IMR-90 (cell line): ENCODE measurements at regions not wholly inside any gene's neighbourhood (a gene's known extent, or its start where the extent isn't known, plus 50 kb on each side); places are given as distances from the start of the nearest gene placed in this dataset.

ENCODE experiments used
- ATAC-seq: fragments of 200-7000 bp; cut with Tn5 transposase; 2 replicates; pipeline ENCODE4 v1.9.1; 2020; ENCODE audit warnings: low read depth, mild to moderate bottlenecking, moderate library complexity
- BruUV-seq: library from RNA; stranded (reverse); fragments of 400-500 nt; replicated peaks from 2 replicates; lab custom pipeline; 2021; lab: Mats Ljungman, UMichigan
- CTCF ChIA-PET: fragments of 300-600 bp; formaldehyde crosslinking; extraction: SDS; loops from one replicate; lab custom pipeline; 2021; ENCODE audit warnings: antibody characterized with exemption; lab: Yijun Ruan, JAX
- POLR2A ChIA-PET: fragments of 300-600 bp; sonication (Branson Sonifier 250); formaldehyde crosslinking; loops from one replicate; lab custom pipeline; 2022; ENCODE audit warnings: antibody characterized with exemption; ENCODE audit not compliant: unreplicated experiment; lab: Charles Lee
- DNase-seq: peaks from one replicate; pipeline ENCODE4 v3.0.0; 2013
- H2AFZ ChIP-seq: replicated peaks from 2 replicates; pipeline ENCODE3; 2013; ENCODE audit warnings: low read length, mild to moderate bottlenecking; ENCODE audit not compliant: poor library complexity
- H2AK5ac ChIP-seq: 2 replicates; pipeline ENCODE4 v1.6.1; 2013; ENCODE audit warnings: low read depth, low read length, inconsistent platforms
- H2AK9ac ChIP-seq: replicated peaks from 2 replicates; pipeline ENCODE3; 2013; ENCODE audit warnings: mild to moderate bottlenecking, low read depth, low read length, moderate library complexity; ENCODE audit not compliant: poor library complexity
- H2BK120ac ChIP-seq: 2 replicates; pipeline ENCODE4 v1.6.1; 2013; ENCODE audit warnings: low read depth, low read length, inconsistent platforms
- H2BK15ac ChIP-seq: 3 replicates; pipeline ENCODE4 v1.6.1; 2013; ENCODE audit warnings: low read depth, low read length, inconsistent platforms
- H2BK20ac ChIP-seq: 2 replicates; pipeline ENCODE4 v1.6.1; 2013; ENCODE audit warnings: low read depth, mild to moderate bottlenecking, inconsistent platforms, low read length, moderate library complexity
- H2BK5ac ChIP-seq: 2 replicates; pipeline ENCODE4 v1.6.1; 2013; ENCODE audit warnings: mild to moderate bottlenecking, low read depth, low read length, inconsistent platforms; ENCODE audit not compliant: poor library complexity, severe bottlenecking
- H3K14ac ChIP-seq: replicated peaks from 2 replicates; pipeline ENCODE4 v1.6.1; 2013; ENCODE audit warnings: low read depth, low read length, inconsistent platforms
- H3K18ac ChIP-seq: 2 replicates; pipeline ENCODE4 v1.6.1; 2013; ENCODE audit warnings: low read depth, low read length, control low read depth
- H3K23ac ChIP-seq: 2 replicates; pipeline ENCODE4 v1.6.1; 2013; ENCODE audit warnings: low read depth, low read length, inconsistent platforms
- H3K27ac ChIP-seq: 2 replicates; pipeline ENCODE4 v1.5.1; 2013; ENCODE audit warnings: mild to moderate bottlenecking, control low read depth, low read length; ENCODE audit not compliant: insufficient read depth
- H3K27me3 ChIP-seq: 2 replicates; pipeline ENCODE4 v1.6.1; 2013; ENCODE audit warnings: low read length; ENCODE audit not compliant: control insufficient read depth, insufficient read depth
- H3K36me3 ChIP-seq: 2 replicates; pipeline ENCODE4 v1.6.1; 2013; ENCODE audit warnings: low read length, mixed read lengths; ENCODE audit not compliant: control insufficient read depth, insufficient read depth
- H3K4ac ChIP-seq: 2 replicates; pipeline ENCODE4 v1.6.1; 2013; ENCODE audit warnings: low read depth, low read length, inconsistent platforms
- H3K4me1 ChIP-seq: 2 replicates; pipeline ENCODE4 v1.6.1; 2013; ENCODE audit warnings: low read length, mixed read lengths; ENCODE audit not compliant: control insufficient read depth, insufficient read depth
- H3K4me2 ChIP-seq: 2 replicates; pipeline ENCODE4 v1.6.1; 2013; ENCODE audit warnings: low read depth, mild to moderate bottlenecking, control low read depth, low read length, moderate library complexity
- H3K4me3 ChIP-seq: 2 replicates; pipeline ENCODE4 v1.5.1; 2013; ENCODE audit warnings: low read depth, mild to moderate bottlenecking, control low read depth, low read length, moderate library complexity; ENCODE audit not compliant: insufficient read depth
- H3K56ac ChIP-seq: 2 replicates; pipeline ENCODE4 v1.6.1; 2013; ENCODE audit warnings: low read length, inconsistent platforms; ENCODE audit not compliant: insufficient read depth; ENCODE audit errors: extremely low read depth
- H3K79me1 ChIP-seq, 2 experiments: 2 replicates each; pipeline ENCODE4 v1.6.1; 2013; ENCODE audit warnings: low read length in 2 of 2, inconsistent platforms in 1 of 2, low read depth in 1 of 2
- H3K9ac ChIP-seq: 2 replicates; pipeline ENCODE4 v1.6.1; 2013; ENCODE audit warnings: low read depth, low read length, control low read depth
- H3K9me1 ChIP-seq: 2 replicates; pipeline ENCODE4 v1.6.1; 2013; ENCODE audit warnings: low read length, inconsistent platforms; ENCODE audit not compliant: insufficient read depth
- H3K9me3 ChIP-seq: 2 replicates; pipeline ENCODE4 v1.6.1; 2013; ENCODE audit warnings: low read length; ENCODE audit not compliant: control insufficient read depth, insufficient read depth
- H4K20me1 ChIP-seq: 2 replicates; pipeline ENCODE4 v1.6.1; 2013; ENCODE audit warnings: low read length, inconsistent platforms; ENCODE audit not compliant: insufficient read depth
- H4K5ac ChIP-seq: 2 replicates; pipeline ENCODE4 v1.6.1; 2013; ENCODE audit warnings: mild to moderate bottlenecking, low read depth, low read length, control low read depth
- H4K8ac ChIP-seq, 2 experiments: 2 replicates each; pipeline ENCODE4 v1.6.1; 2013; ENCODE audit warnings: low read depth in 2 of 2, low read length in 2 of 2, control low read depth in 1 of 2, inconsistent platforms in 1 of 2
- H4K91ac ChIP-seq: 2 replicates; pipeline ENCODE4 v1.6.1; 2013; ENCODE audit warnings: low read depth, low read length, inconsistent platforms; ENCODE audit not compliant: insufficient read depth
- CEBPB ChIP-seq: IDR thresholded peaks from 2 replicates; pipeline ENCODE4 v1.6.1; 2012; ENCODE audit warnings: low read depth, low read length, improper control_type of control experiment
- ELK1 ChIP-seq: fragments of 150-350 bp; IDR thresholded peaks from 2 replicates; pipeline ENCODE4 v1.6.1; 2016; ENCODE audit warnings: low read depth, mild to moderate bottlenecking, low read length, moderate library complexity, borderline replicate concordance
- RFX5 ChIP-seq: IDR thresholded peaks from 2 replicates; pipeline ENCODE4 v1.8.0; 2012; ENCODE audit warnings: low read depth, mild to moderate bottlenecking, low read length, moderate library complexity
- WGBS, 2 experiments: methylation state at CpG; one replicate each; pipeline versions ENCODE4 v1.1.5 to v1.1.7; 2013; ENCODE audit warnings: missing lambda C conversion rate in 2 of 2; ENCODE audit not compliant: insufficient read length in 1 of 2; ENCODE audit errors: extremely low coverage in 2 of 2; 5-methylcytosine and 5-hydroxymethylcytosine counted together
- dilution Hi-C: fragments of 300-500 bp; cut with HindIII; formaldehyde crosslinking; loops from one replicate; pipeline ENCODE4 v1.14.3; 2018; ENCODE audit warnings: low sequenced_read_pairs; ENCODE audit not compliant: unreplicated experiment
- in situ Hi-C: fragments of 300-500 bp; cut with MboI; formaldehyde crosslinking; loops from 3 replicates; pipeline ENCODE4 v1.14.3; 2019; ENCODE audit warnings: low sequenced_read_pairs, inconsistent platforms, mixed read lengths
- intact Hi-C: fragments of 100-400 bp; cut with micrococcal nuclease; formaldehyde crosslinking; loops from 2 replicates; pipeline ENCODE4 v1.10.0; 2022

DNA sequence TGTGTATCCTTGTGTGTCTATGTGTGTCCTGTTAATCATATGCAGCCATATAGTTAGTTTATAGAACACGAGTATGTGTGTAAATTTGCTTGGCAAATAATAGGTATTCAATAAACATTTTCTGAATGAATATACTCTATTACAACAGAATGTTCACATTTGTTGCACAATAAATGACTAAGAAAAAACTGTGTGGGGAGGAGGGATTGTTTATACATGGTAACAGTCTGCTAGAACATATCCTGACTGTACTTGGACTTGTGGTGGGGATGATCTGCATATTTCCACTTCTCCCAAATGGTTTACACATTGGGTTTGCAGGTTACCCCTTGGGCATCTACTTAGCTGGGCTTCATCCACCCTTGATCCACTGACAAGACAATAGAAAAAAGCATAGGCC, 194.6 kb downstream of the INSC start:
- no peaks in the 10 kb centered on the region for H4K20me1 ChIP-seq
- H3K9me3 ChIP-seq = no peaks in the 10 kb centered on the region
- no peak overlapping the region for H3K4me3 ChIP-seq
- H2AK9ac ChIP-seq = no peak overlapping the region
- H4K5ac ChIP-seq = no peak overlapping the region
- no peaks in the 10 kb centered on the region for H3K36me3 ChIP-seq
- ATAC-seq = no peak; the same call in 1 of the 2 replicates
- no peaks in the 10 kb centered on the region for H3K9me1 ChIP-seq
- no peak overlapping the region for H3K23ac ChIP-seq
- H3K9ac ChIP-seq = no peak overlapping the region
- H2BK20ac ChIP-seq = no peak overlapping the region
- no peaks in the 10 kb centered on the region for H3K79me1 ChIP-seq
- no peak overlapping the region for H4K8ac ChIP-seq
- no TSS peak for BruUV-seq
- WGBS, 2 experiments = no CpG with 5 or more reads among the region's 1 CpG
- peaks cover 2% of the 10 kb centered on the region for H3K27me3 ChIP-seq
- no peaks in the 10 kb centered on the region for H3K4me1 ChIP-seq
- TF ChIP-seq ELK1 = no peak
- TF ChIP-seq RFX5 = no peak
- peak; percentile 59; the same call in 1 of the 2 replicates for TF ChIP-seq CEBPB
- intact Hi-C loops (no loop called here), dilution Hi-C loops (no loop called here), in situ Hi-C loops (no loop called here)
- no peak overlapping the region for H2BK15ac ChIP-seq
- no peak overlapping the region for H3K27ac ChIP-seq
- CTCF ChIA-PET = no interaction called here
- H3K56ac ChIP-seq = no peak overlapping the region
- no peak for DNase-seq
- no peak overlapping the region for H3K14ac ChIP-seq
- no peak overlapping the region for H2AK5ac ChIP-seq
- no peak overlapping the region for H3K4me2 ChIP-seq
- H2AFZ ChIP-seq = no peak overlapping the region
- H2BK5ac ChIP-seq = no peak overlapping the region
- no peak overlapping the region for H3K18ac ChIP-seq
- POLR2A ChIA-PET = no interaction called here
- H4K91ac ChIP-seq = no peak overlapping the region
- H3K4ac ChIP-seq = no peak overlapping the region
- H2BK120ac ChIP-seq = no peak overlapping the region
